Mesenchymal stem cell (in vitro differentiated cells and primary cell): ENCODE measurements at regions not wholly inside any gene's neighbourhood (a gene's known extent, or its start where the extent isn't known, plus 50 kb on each side); places are given as distances from the start of the nearest gene placed in this dataset.

ENCODE experiments used
- DNase-seq: peaks from one replicate; pipeline ENCODE4 v3.0.0-alpha.2; 2013
- H2AFZ ChIP-seq: one replicate; pipeline ENCODE4 v1.6.1; 2013; ENCODE audit warnings: low read depth, mild to moderate bottlenecking, control low read depth, inconsistent platforms, low read length, moderate library complexity
- H2AK5ac ChIP-seq: 2 replicates; pipeline ENCODE4 v1.6.1; 2013; ENCODE audit warnings: low read length, moderate library complexity, mild to moderate bottlenecking, inconsistent platforms; ENCODE audit not compliant: severe bottlenecking
- H2BK120ac ChIP-seq: one replicate; pipeline ENCODE4 v1.6.1; 2013; ENCODE audit warnings: low read depth, mild to moderate bottlenecking, inconsistent platforms, low read length, moderate library complexity
- H2BK12ac ChIP-seq, 2 experiments: one replicate each; pipeline ENCODE4 v1.6.1; 2013; ENCODE audit warnings: inconsistent platforms in 2 of 2, low read length in 2 of 2, mild to moderate bottlenecking in 2 of 2, moderate library complexity in 2 of 2, control low read depth in 1 of 2
- H2BK15ac ChIP-seq: one replicate; pipeline ENCODE4 v1.6.1; 2013; ENCODE audit warnings: mild to moderate bottlenecking, low read depth, inconsistent platforms; ENCODE audit not compliant: poor library complexity, severe bottlenecking
- H2BK5ac ChIP-seq: 2 replicates; pipeline ENCODE4 v1.6.1; 2013; ENCODE audit warnings: low read depth, mild to moderate bottlenecking, low read length, control low read depth, inconsistent platforms; ENCODE audit not compliant: poor library complexity, severe bottlenecking
- H3K14ac ChIP-seq, 2 experiments: one replicate each; pipeline ENCODE4 v1.6.1; 2013; ENCODE audit warnings: inconsistent platforms in 2 of 2, low read length in 2 of 2, control low read depth in 1 of 2, mild to moderate bottlenecking in 1 of 2, moderate library complexity in 1 of 2
- H3K18ac ChIP-seq, 2 experiments: one replicate each; pipeline ENCODE4 v1.6.1; 2013; ENCODE audit warnings: inconsistent platforms in 2 of 2, low read length in 2 of 2, control low read depth in 1 of 2, low read depth in 1 of 2, mild to moderate bottlenecking in 1 of 2
- H3K23ac ChIP-seq, 2 experiments: one replicate each; pipeline ENCODE4 v1.6.1; 2013; ENCODE audit warnings: inconsistent platforms in 2 of 2, low read length in 2 of 2, mild to moderate bottlenecking in 2 of 2, moderate library complexity in 2 of 2, control low read depth in 1 of 2
- H3K27ac ChIP-seq: 2 replicates; pipeline ENCODE4 v1.5.1; 2013; ENCODE audit warnings: mild to moderate bottlenecking, moderate library complexity, low read length, control low read depth, inconsistent platforms; ENCODE audit not compliant: poor library complexity, severe bottlenecking
- H3K27me3 ChIP-seq, 2 experiments: 2 replicates each; pipeline versions ENCODE4 v1.6.1 to v1.7.0; 2013; ENCODE audit warnings: low read length in 2 of 2, mild to moderate bottlenecking in 2 of 2, moderate library complexity in 2 of 2, control low read depth in 1 of 2, inconsistent platforms in 1 of 2; ENCODE audit not compliant: control insufficient read depth in 1 of 2, insufficient read depth in 1 of 2
- H3K36me3 ChIP-seq, 2 experiments: 2 replicates each; pipeline versions ENCODE4 v1.6.1 to v1.7.0; 2013; ENCODE audit warnings: low read length in 2 of 2, control low read depth in 1 of 2, inconsistent platforms in 1 of 2, low read depth in 1 of 2, mild to moderate bottlenecking in 1 of 2; ENCODE audit not compliant: insufficient read depth in 2 of 2, control insufficient read depth in 1 of 2
- H3K4ac ChIP-seq, 2 experiments: one replicate each; pipeline ENCODE4 v1.6.1; 2013; ENCODE audit warnings: inconsistent platforms in 2 of 2, low read length in 2 of 2, mild to moderate bottlenecking in 2 of 2, moderate library complexity in 2 of 2, control low read depth in 1 of 2, low read depth in 1 of 2
- H3K4me1 ChIP-seq: 2 replicates; pipeline ENCODE4 v1.6.1; 2013; ENCODE audit warnings: low read depth, low read length, control low read depth; ENCODE audit not compliant: control insufficient read depth, insufficient read depth
- H3K4me2 ChIP-seq: 2 replicates; pipeline ENCODE4 v1.6.1; 2013; ENCODE audit warnings: low read length, mild to moderate bottlenecking, inconsistent platforms; ENCODE audit not compliant: poor library complexity, severe bottlenecking
- H3K4me3 ChIP-seq, 2 experiments: 2 replicates each; pipeline versions ENCODE4 v1.5.1 to v1.7.0; 2013; ENCODE audit warnings: low read length in 2 of 2, mild to moderate bottlenecking in 2 of 2, control low read depth in 1 of 2, low read depth in 1 of 2; ENCODE audit not compliant: insufficient read depth in 1 of 2
- H3K79me1 ChIP-seq: replicated peaks from 2 replicates; pipeline ENCODE4 v1.6.1; 2013; ENCODE audit warnings: mild to moderate bottlenecking, control low read depth, low read length, inconsistent platforms; ENCODE audit not compliant: poor library complexity, severe bottlenecking
- H3K9ac ChIP-seq: 2 replicates; pipeline ENCODE4 v1.7.0; 2013; ENCODE audit warnings: mild to moderate bottlenecking, low read length, moderate library complexity
- H3K9me3 ChIP-seq: 2 replicates; pipeline ENCODE4 v1.7.0; 2013; ENCODE audit warnings: mild to moderate bottlenecking, low read length; ENCODE audit not compliant: control insufficient read depth
- H4K8ac ChIP-seq: one replicate; pipeline ENCODE4 v1.6.1; 2013; ENCODE audit warnings: inconsistent platforms, mild to moderate bottlenecking, low read length, moderate library complexity
- H4K91ac ChIP-seq: one replicate; pipeline ENCODE4 v1.6.1; 2013; ENCODE audit warnings: mild to moderate bottlenecking, low read length, inconsistent platforms
- WGBS: methylation state at CpG from one replicate; pipeline ENCODE4 v1.1.7; 2013; ENCODE audit warnings: mixed read lengths; 5-methylcytosine and 5-hydroxymethylcytosine counted together

- peak overlapping the region; percentile 47 for H3K9ac ChIP-seq
- no peaks in the 10 kb centered on the region for H3K27me3 ChIP-seq
- H2BK5ac ChIP-seq, result no peak overlapping the region
- H2BK15ac ChIP-seq, result no peak overlapping the region
- no peaks in the 10 kb centered on the region for H3K79me1 ChIP-seq
- no peak overlapping the region for H2AFZ ChIP-seq
- no peak overlapping the region for H3K18ac ChIP-seq
- peaks cover 6% of the 10 kb centered on the region for H3K4me1 ChIP-seq
- H3K36me3 ChIP-seq, result no peaks in the 10 kb centered on the region
- H3K4me2 ChIP-seq, result no peak overlapping the region
- no peak overlapping the region for H3K4me3 ChIP-seq
- H4K91ac ChIP-seq, result no peak overlapping the region
- 20% methylated on average over 3 of the region's 5 CpGs for WGBS
- no peak overlapping the region for H3K4ac ChIP-seq
- no peak overlapping the region for H2AK5ac ChIP-seq
- H3K23ac ChIP-seq, result no peak overlapping the region
- no peak overlapping the region for H4K8ac ChIP-seq
- H2BK120ac ChIP-seq, result no peak overlapping the region
- peak; percentile 42 for DNase-seq
- H3K14ac ChIP-seq, result no peak overlapping the region
- H3K27ac ChIP-seq, result no peak overlapping the region
- no peaks in the 10 kb centered on the region for H3K9me3 ChIP-seq
- no peak overlapping the region for H2BK12ac ChIP-seq
These were observed 163.1 kb upstream of the NPVF start for GRCh38 chr7:25391295-25391861.

- H3K18ac ChIP-seq, result no peak overlapping the region
- no peaks in the 10 kb centered on the region for H3K27me3 ChIP-seq
- H2BK120ac ChIP-seq, result no peak overlapping the region
- H3K4me2 ChIP-seq, result no peak overlapping the region
- H3K9me3 ChIP-seq, result no peaks in the 10 kb centered on the region
- no peak overlapping the region for H2BK12ac ChIP-seq
- H3K27ac ChIP-seq, result peak overlapping the region; percentile 49
- no peaks in the 10 kb centered on the region for H3K79me1 ChIP-seq
- no peak overlapping the region for H3K14ac ChIP-seq
- 25% methylated on average over 5 of the region's 7 CpGs for WGBS
- no peak overlapping the region for H3K4ac ChIP-seq
- no peak overlapping the region for H4K8ac ChIP-seq
- H3K4me1 ChIP-seq, result peaks cover 8% of the 10 kb centered on the region
- H3K36me3 ChIP-seq, result no peaks in the 10 kb centered on the region
- no peak overlapping the region for H3K23ac ChIP-seq
- no peak for DNase-seq
- H3K4me3 ChIP-seq, result no peak overlapping the region
- no peak overlapping the region for H2BK15ac ChIP-seq
- H3K9ac ChIP-seq, result peak overlapping the region; percentile 47
- H2AFZ ChIP-seq, result no peak overlapping the region
- H2BK5ac ChIP-seq, result no peak overlapping the region
- H4K91ac ChIP-seq, result no peak overlapping the region
- H2AK5ac ChIP-seq, result no peak overlapping the region
These were observed 163.8 kb upstream of the NPVF start for GRCh38 chr7:25391961-25392587.

GRCh38 chr7:25392588-25393338 lies 164.5 kb upstream of the NPVF start:
- peak overlapping the region; percentile 26 for H2BK15ac ChIP-seq
- H3K27me3 ChIP-seq, result no peaks in the 10 kb centered on the region
- no peaks in the 10 kb centered on the region for H3K79me1 ChIP-seq
- H3K4me3 ChIP-seq, result no peak overlapping the region
- peaks cover 8% of the 10 kb centered on the region for H3K4me1 ChIP-seq
- H3K27ac ChIP-seq, result peak overlapping the region; percentile 84
- 73% methylated on average over 9 of the region's 10 CpGs for WGBS
- H4K8ac ChIP-seq, result peak overlapping the region; percentile 69
- H3K4ac ChIP-seq, result peak overlapping the region in 1 of 2 experiments; percentile 28
- no peak overlapping the region for H2AFZ ChIP-seq
- no peak overlapping the region for H3K9ac ChIP-seq
- H3K23ac ChIP-seq, result no peak overlapping the region
- H4K91ac ChIP-seq, result peak overlapping the region; percentile 39
- H2BK120ac ChIP-seq, result no peak overlapping the region
- no peak overlapping the region for H3K14ac ChIP-seq
- peak overlapping the region; percentile 66 to 90 for H2BK12ac ChIP-seq
- H3K36me3 ChIP-seq, result no peaks in the 10 kb centered on the region
- H2AK5ac ChIP-seq, result peak overlapping the region; percentile 97
- peak overlapping the region; percentile 7 to 30 for H3K18ac ChIP-seq
- peak; percentile 13 for DNase-seq
- H2BK5ac ChIP-seq, result peak overlapping the region; percentile 92
- no peak overlapping the region for H3K4me2 ChIP-seq
- no peaks in the 10 kb centered on the region for H3K9me3 ChIP-seq

- H2BK12ac ChIP-seq, result no peak overlapping the region
- no peak overlapping the region for H3K23ac ChIP-seq
- H4K91ac ChIP-seq, result no peak overlapping the region
- no peak overlapping the region for H3K14ac ChIP-seq
- no peak overlapping the region for H2BK120ac ChIP-seq
- 92% methylated on average over 5 of the region's 5 CpGs for WGBS
- peak overlapping the region; percentile 57 for H2AK5ac ChIP-seq
- no peak overlapping the region for H3K4ac ChIP-seq
- peaks cover 8% of the 10 kb centered on the region for H3K4me1 ChIP-seq
- no peaks in the 10 kb centered on the region for H3K27me3 ChIP-seq
- H3K9ac ChIP-seq, result no peak overlapping the region
- no peak for DNase-seq
- no peaks in the 10 kb centered on the region for H3K79me1 ChIP-seq
- no peak overlapping the region for H2AFZ ChIP-seq
- H3K4me3 ChIP-seq, result no peak overlapping the region
- no peak overlapping the region for H3K27ac ChIP-seq
- no peak overlapping the region for H4K8ac ChIP-seq
- no peak overlapping the region for H2BK15ac ChIP-seq
- no peaks in the 10 kb centered on the region for H3K36me3 ChIP-seq
- H3K4me2 ChIP-seq, result no peak overlapping the region
- H2BK5ac ChIP-seq, result no peak overlapping the region
- no peaks in the 10 kb centered on the region for H3K9me3 ChIP-seq
- H3K18ac ChIP-seq, result no peak overlapping the region
These were observed 167.7 kb upstream of the NPVF start for GRCh38 chr7:25395976-25396375.
